C4-2B (cell line): ENCODE measurements at regions not wholly inside any gene's neighbourhood (a gene's known extent, or its start where the extent isn't known, plus 50 kb on each side); places are given as distances from the start of the nearest gene placed in this dataset.

Experiments
- CTCF ChIP-seq: fragments of 450-650 bp; conservative IDR thresholded peaks from 2 replicates; pipeline ENCODE4 v1.5.1; 2017; ENCODE audit warnings: mild to moderate bottlenecking
- ZFX ChIP-seq: fragments of 450-650 bp; IDR thresholded peaks from 2 replicates; pipeline ENCODE4 v1.6.1; 2017

- TF ChIP-seq CTCF: no peak
- TF ChIP-seq ZFX: no peak
These were observed 184.0 kb downstream of the OLFM1 start for GRCh38 chr9:135271425-135271824.
